HepG2 (cell line): ENCODE measurements at regions not wholly inside any gene's neighbourhood (a gene's known extent, or its start where the extent isn't known, plus 50 kb on each side); places are given as distances from the start of the nearest gene placed in this dataset.

Experiments used
- ATAC-seq: fragments of 200-7000 bp; cut with Tn5 transposase; 3 replicates; pipeline ENCODE4 v1.9.1; 2020; ENCODE audit warnings: mild to moderate bottlenecking, moderate library complexity
- BruUV-seq: library from RNA; stranded (reverse); fragments of 400-500 nt; replicated peaks from 2 replicates; lab custom pipeline; 2021; lab: Mats Ljungman, UMichigan
- CTCF ChIA-PET: fragments of 300-600 bp; formaldehyde crosslinking; extraction: SDS; loops from one replicate; lab custom pipeline; 2021; ENCODE audit warnings: low total read pairs, inconsistent platforms, low intra/inter-chr PET ratio; lab: Yijun Ruan, JAX
- POLR2A ChIA-PET: fragments of 350-600 bp; sonication (Branson Sonifier 250); formaldehyde crosslinking; loops from one replicate; lab custom pipeline; 2020; ENCODE audit warnings: antibody characterized with exemption, inconsistent platforms; lab: Yijun Ruan, JAX
- DNase-seq: peaks from one replicate; pipeline ENCODE4 v3.0.0-alpha.2; 2015; ENCODE audit warnings: low spot score
- FAIRE-seq: peaks from 3 replicates; lab custom pipeline; 2011; peaks lifted over from hg19 to GRCh38; lab: Jason Lieb, UNC
- H2AFZ ChIP-seq: one replicate; pipeline ENCODE4 v1.6.1; 2011; ENCODE audit warnings: low read length, inconsistent platforms
- H3K27ac ChIP-seq: fragments of 300-600 bp; 3 replicates; pipeline ENCODE4 v1.8.0; 2011; ENCODE audit warnings: mixed run types, mild to moderate bottlenecking, mixed read lengths, low read length, inconsistent platforms; ENCODE audit not compliant: insufficient read depth; ENCODE audit errors: extremely low read length
- H3K27me3 ChIP-seq, 2 experiments: fragments of 200-600 bp in 1 of 2; 2 replicates in 1 of 2; 3 replicates in 1 of 2; pipeline versions ENCODE4 v1.6.0 to v1.8.0; 2011; ENCODE audit warnings: low read length in 2 of 2, mild to moderate bottlenecking in 2 of 2, moderate library complexity in 2 of 2, inconsistent platforms in 1 of 2; ENCODE audit not compliant: insufficient read depth in 2 of 2, control insufficient read depth in 1 of 2
- H3K36me3 ChIP-seq, 2 experiments: fragments of 200-600 bp in 1 of 2; replicated peaks in 1 of 2; 2 replicates in 1 of 2; 3 replicates in 1 of 2; pipeline versions ENCODE4 v1.5.1 to v1.8.0; 2011; ENCODE audit warnings: low read length in 2 of 2, inconsistent platforms in 1 of 2; ENCODE audit not compliant: insufficient read depth in 2 of 2, control insufficient read depth in 1 of 2
- H3K4me1 ChIP-seq: 2 replicates; pipeline ENCODE4 v1.5.1; 2012; ENCODE audit warnings: low read length, inconsistent platforms; ENCODE audit not compliant: insufficient read depth
- H3K4me2 ChIP-seq: 2 replicates; pipeline ENCODE4 v1.6.0; 2011; ENCODE audit warnings: low read depth, low read length, inconsistent platforms
- H3K4me3 ChIP-seq, 3 experiments: fragments of 200-600 bp in 1 of 3; sonication (generic), shearing (Covaris generic) in 1 of 3; replicated peaks in 1 of 3; 2 replicates each; pipeline ENCODE4 v1.5.1; 2011 to 2016; ENCODE audit warnings: low read length in 3 of 3, inconsistent platforms in 2 of 3, low read depth in 2 of 3, mild to moderate bottlenecking in 2 of 3, control low read depth in 1 of 3, mixed read lengths in 1 of 3; ENCODE audit not compliant: insufficient read depth in 1 of 3
- H3K79me2 ChIP-seq: one replicate; pipeline ENCODE4 v1.6.1; 2011; ENCODE audit warnings: low read length, inconsistent platforms; ENCODE audit not compliant: insufficient read depth
- H3K9ac ChIP-seq: 2 replicates; pipeline ENCODE4 v1.6.0; 2011; ENCODE audit warnings: mild to moderate bottlenecking, low read depth, low read length, inconsistent platforms; ENCODE audit not compliant: insufficient read depth
- H3K9me3 ChIP-seq: 2 replicates; pipeline ENCODE4 v1.5.1; 2012; ENCODE audit warnings: mild to moderate bottlenecking, low read length
- H4K20me1 ChIP-seq: 2 replicates; pipeline ENCODE4 v1.6.0; 2011; ENCODE audit warnings: inconsistent platforms, mild to moderate bottlenecking, low read length, moderate library complexity; ENCODE audit not compliant: insufficient read depth
- ELF4 ChIP-seq: sonication (generic); formaldehyde crosslinking; IDR thresholded peaks from 2 replicates; pipeline ENCODE4 v1.5.0; 2020; ENCODE audit warnings: missing genetic modification reagents, mild to moderate bottlenecking, moderate library complexity, borderline replicate concordance
- GPBP1L1 ChIP-seq: sonication (generic); formaldehyde crosslinking; IDR thresholded peaks from 2 replicates; pipeline ENCODE4 v1.5.0; 2020; ENCODE audit warnings: mild to moderate bottlenecking, missing genetic modification reagents
- MZF1 ChIP-seq: sonication (generic); formaldehyde crosslinking; IDR thresholded peaks from 2 replicates; pipeline ENCODE4 v1.8.1; 2023; ENCODE audit warnings: mild to moderate bottlenecking, missing genetic modification reagents, borderline replicate concordance
- PRDM4 ChIP-seq: sonication (generic); formaldehyde crosslinking; IDR thresholded peaks from 2 replicates; pipeline ENCODE4 v1.9.0; 2021; ENCODE audit warnings: missing genetic modification reagents, borderline replicate concordance
- ZNF256 ChIP-seq: sonication (generic); formaldehyde crosslinking; conservative IDR thresholded peaks from 2 replicates; pipeline ENCODE4 v1.4.0; 2020; ENCODE audit warnings: missing genetic modification reagents
- ZNF260 ChIP-seq: sonication (generic); formaldehyde crosslinking; IDR thresholded peaks from 2 replicates; pipeline ENCODE4 v1.4.0; 2020; ENCODE audit warnings: missing genetic modification reagents, low read depth, mild to moderate bottlenecking, borderline replicate concordance
- in situ Hi-C: cut with HindIII; loops from 2 replicates; pipeline ENCODE4 v1.10.0; 2017; ENCODE audit warnings: low pct_unique_long_range_greater_than_20kb; ENCODE audit not compliant: extremely low pct_ligation_motif_present
- intact Hi-C: fragments of 100-400 bp; cut with micrococcal nuclease; formaldehyde crosslinking; loops from one replicate; pipeline ENCODE4 v1.10.0; 2022; ENCODE audit not compliant: unreplicated experiment
- TF ChIP-seq, protein P1 (sequence below): IDR thresholded peaks from 2 replicates; pipeline ENCODE4 v1.6.1; 2012; ENCODE audit warnings: low read depth, low read length, improper control_type of control experiment
- TF ChIP-seq, protein P2 (sequence below): sonication (generic); formaldehyde crosslinking; IDR thresholded peaks from 2 replicates; pipeline ENCODE4 v1.9.0; 2021; ENCODE audit warnings: mild to moderate bottlenecking, missing genetic modification reagents
- TF ChIP-seq, protein P3 (sequence below): sonication (generic); formaldehyde crosslinking; IDR thresholded peaks from 2 replicates; pipeline ENCODE4 v1.4.0; 2020; ENCODE audit warnings: missing genetic modification reagents

- no peak for TF ChIP-seq GPBP1L1 (CRISPR knock-in tag)
Measured at GRCh38 chr4:31983246-31983645, 1263.1 kb downstream of the PCDH7 start (continued).

- ChIA-PET CTCF (no interaction called here), POLR2A (no interaction called here)
- Histone ChIP-seq H3K4me1 (no peaks in the 10 kb centered on the region), H3K9ac (no peak overlapping the region), H2AFZ (no peak overlapping the region), H3K4me3 (no peak overlapping the region), H4K20me1 (no peaks in the 10 kb centered on the region), H3K27me3 (no peaks in the 10 kb centered on the region), H3K9me3 (peaks cover 18% of the 10 kb centered on the region), H3K27ac (no peak overlapping the region), H3K36me3 (no peaks in the 10 kb centered on the region), H3K79me2 (no peaks in the 10 kb centered on the region), H3K4me2 (no peak overlapping the region)
- FAIRE-seq: no peak
- DNase-seq: no peak
- no TSS peak for BruUV-seq
- no peak for ATAC-seq
- intact Hi-C loops: no loop called here
- in situ Hi-C loops: no loop called here
- TF ChIP-seq ZNF260 (CRISPR knock-in tag) (no peak), ELF4 (CRISPR knock-in tag) (no peak), ZNF256 (CRISPR knock-in tag) (no peak), PRDM4 (CRISPR knock-in tag) (no peak), MZF1 (CRISPR knock-in tag) (no peak)
- TF ChIP-seq, protein P1, sequence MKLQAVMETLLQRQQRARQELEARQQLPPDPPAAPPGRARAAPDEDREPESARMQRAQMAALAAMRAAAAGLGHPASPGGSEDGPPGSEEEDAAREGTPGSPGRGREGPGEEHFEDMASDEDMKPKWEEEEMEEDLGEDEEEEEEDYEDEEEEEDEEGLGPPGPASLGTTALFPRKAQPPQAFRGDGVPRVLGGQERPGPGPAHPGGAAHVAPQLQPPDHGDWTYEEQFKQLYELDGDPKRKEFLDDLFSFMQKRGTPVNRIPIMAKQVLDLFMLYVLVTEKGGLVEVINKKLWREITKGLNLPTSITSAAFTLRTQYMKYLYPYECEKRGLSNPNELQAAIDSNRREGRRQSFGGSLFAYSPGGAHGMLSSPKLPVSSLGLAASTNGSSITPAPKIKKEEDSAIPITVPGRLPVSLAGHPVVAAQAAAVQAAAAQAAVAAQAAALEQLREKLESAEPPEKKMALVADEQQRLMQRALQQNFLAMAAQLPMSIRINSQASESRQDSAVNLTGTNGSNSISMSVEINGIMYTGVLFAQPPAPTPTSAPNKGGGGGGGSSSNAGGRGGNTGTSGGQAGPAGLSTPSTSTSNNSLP: no peak
- TF ChIP-seq, protein P2, sequence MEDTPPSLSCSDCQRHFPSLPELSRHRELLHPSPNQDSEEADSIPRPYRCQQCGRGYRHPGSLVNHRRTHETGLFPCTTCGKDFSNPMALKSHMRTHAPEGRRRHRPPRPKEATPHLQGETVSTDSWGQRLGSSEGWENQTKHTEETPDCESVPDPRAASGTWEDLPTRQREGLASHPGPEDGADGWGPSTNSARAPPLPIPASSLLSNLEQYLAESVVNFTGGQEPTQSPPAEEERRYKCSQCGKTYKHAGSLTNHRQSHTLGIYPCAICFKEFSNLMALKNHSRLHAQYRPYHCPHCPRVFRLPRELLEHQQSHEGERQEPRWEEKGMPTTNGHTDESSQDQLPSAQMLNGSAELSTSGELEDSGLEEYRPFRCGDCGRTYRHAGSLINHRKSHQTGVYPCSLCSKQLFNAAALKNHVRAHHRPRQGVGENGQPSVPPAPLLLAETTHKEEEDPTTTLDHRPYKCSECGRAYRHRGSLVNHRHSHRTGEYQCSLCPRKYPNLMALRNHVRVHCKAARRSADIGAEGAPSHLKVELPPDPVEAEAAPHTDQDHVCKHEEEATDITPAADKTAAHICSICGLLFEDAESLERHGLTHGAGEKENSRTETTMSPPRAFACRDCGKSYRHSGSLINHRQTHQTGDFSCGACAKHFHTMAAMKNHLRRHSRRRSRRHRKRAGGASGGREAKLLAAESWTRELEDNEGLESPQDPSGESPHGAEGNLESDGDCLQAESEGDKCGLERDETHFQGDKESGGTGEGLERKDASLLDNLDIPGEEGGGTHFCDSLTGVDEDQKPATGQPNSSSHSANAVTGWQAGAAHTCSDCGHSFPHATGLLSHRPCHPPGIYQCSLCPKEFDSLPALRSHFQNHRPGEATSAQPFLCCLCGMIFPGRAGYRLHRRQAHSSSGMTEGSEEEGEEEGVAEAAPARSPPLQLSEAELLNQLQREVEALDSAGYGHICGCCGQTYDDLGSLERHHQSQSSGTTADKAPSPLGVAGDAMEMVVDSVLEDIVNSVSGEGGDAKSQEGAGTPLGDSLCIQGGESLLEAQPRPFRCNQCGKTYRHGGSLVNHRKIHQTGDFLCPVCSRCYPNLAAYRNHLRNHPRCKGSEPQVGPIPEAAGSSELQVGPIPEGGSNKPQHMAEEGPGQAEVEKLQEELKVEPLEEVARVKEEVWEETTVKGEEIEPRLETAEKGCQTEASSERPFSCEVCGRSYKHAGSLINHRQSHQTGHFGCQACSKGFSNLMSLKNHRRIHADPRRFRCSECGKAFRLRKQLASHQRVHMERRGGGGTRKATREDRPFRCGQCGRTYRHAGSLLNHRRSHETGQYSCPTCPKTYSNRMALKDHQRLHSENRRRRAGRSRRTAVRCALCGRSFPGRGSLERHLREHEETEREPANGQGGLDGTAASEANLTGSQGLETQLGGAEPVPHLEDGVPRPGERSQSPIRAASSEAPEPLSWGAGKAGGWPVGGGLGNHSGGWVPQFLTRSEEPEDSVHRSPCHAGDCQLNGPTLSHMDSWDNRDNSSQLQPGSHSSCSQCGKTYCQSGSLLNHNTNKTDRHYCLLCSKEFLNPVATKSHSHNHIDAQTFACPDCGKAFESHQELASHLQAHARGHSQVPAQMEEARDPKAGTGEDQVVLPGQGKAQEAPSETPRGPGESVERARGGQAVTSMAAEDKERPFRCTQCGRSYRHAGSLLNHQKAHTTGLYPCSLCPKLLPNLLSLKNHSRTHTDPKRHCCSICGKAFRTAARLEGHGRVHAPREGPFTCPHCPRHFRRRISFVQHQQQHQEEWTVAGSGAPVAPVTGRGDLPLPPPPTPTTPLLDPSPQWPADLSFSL (CRISPR knock-in tag): no peak
- TF ChIP-seq, protein P3, sequence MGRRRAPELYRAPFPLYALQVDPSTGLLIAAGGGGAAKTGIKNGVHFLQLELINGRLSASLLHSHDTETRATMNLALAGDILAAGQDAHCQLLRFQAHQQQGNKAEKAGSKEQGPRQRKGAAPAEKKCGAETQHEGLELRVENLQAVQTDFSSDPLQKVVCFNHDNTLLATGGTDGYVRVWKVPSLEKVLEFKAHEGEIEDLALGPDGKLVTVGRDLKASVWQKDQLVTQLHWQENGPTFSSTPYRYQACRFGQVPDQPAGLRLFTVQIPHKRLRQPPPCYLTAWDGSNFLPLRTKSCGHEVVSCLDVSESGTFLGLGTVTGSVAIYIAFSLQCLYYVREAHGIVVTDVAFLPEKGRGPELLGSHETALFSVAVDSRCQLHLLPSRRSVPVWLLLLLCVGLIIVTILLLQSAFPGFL (CRISPR knock-in tag): no peak
Measured at GRCh38 chr4:31983677-31984076, 1263.5 kb downstream of the PCDH7 start.
